Osteoblast (primary cell): ENCODE measurements at regions not wholly inside any gene's neighbourhood (a gene's known extent, or its start where the extent isn't known, plus 50 kb on each side); places are given as distances from the start of the nearest gene placed in this dataset.

Experiments
- DNase-seq: peaks from one replicate; pipeline ENCODE4 v3.0.0; 2011; ENCODE audit warnings: low spot score, mixed read lengths; ENCODE audit not compliant: insufficient read length; ENCODE audit errors: missing footprints
- H2AFZ ChIP-seq: 2 replicates; pipeline ENCODE4 v1.6.0; 2011; ENCODE audit warnings: mild to moderate bottlenecking, low read length
- H3K27ac ChIP-seq: 2 replicates; pipeline ENCODE4 v1.5.1; 2011; ENCODE audit warnings: mild to moderate bottlenecking, low read depth, low read length, moderate library complexity
- H3K27me3 ChIP-seq: 2 replicates; pipeline ENCODE4 v1.6.0; 2012; ENCODE audit warnings: mild to moderate bottlenecking, control low read depth, inconsistent platforms, low read length, moderate library complexity; ENCODE audit not compliant: insufficient read depth
- H3K36me3 ChIP-seq: 2 replicates; pipeline ENCODE4 v1.5.1; 2011; ENCODE audit warnings: mild to moderate bottlenecking, low read length, control low read depth, moderate library complexity; ENCODE audit not compliant: insufficient read depth
- H3K4me1 ChIP-seq: 2 replicates; pipeline ENCODE4 v1.5.1; 2011; ENCODE audit warnings: mild to moderate bottlenecking, low read length, control low read depth, moderate library complexity; ENCODE audit not compliant: insufficient read depth
- H3K4me2 ChIP-seq: 2 replicates; pipeline ENCODE4 v1.6.0; 2011; ENCODE audit warnings: mild to moderate bottlenecking, low read length; ENCODE audit not compliant: insufficient read depth
- H3K4me3 ChIP-seq: fragments of 200-600 bp; sonication (generic); 3 replicates; pipeline ENCODE4 v1.5.1; 2012; ENCODE audit warnings: mild to moderate bottlenecking, low read length, inconsistent platforms; ENCODE audit not compliant: insufficient read depth
- H3K79me2 ChIP-seq: 2 replicates; pipeline ENCODE4 v1.6.0; 2012; ENCODE audit warnings: mild to moderate bottlenecking, low read length, control low read depth, inconsistent platforms; ENCODE audit not compliant: insufficient read depth
- H3K9me3 ChIP-seq: 2 replicates; pipeline ENCODE4 v1.5.1; 2011; ENCODE audit warnings: low read depth, low read length, control low read depth
- H4K20me1 ChIP-seq: 2 replicates; pipeline ENCODE4 v1.6.0; 2012; ENCODE audit warnings: mild to moderate bottlenecking, low read length, control low read depth; ENCODE audit not compliant: insufficient read depth
- CTCF ChIP-seq: IDR thresholded peaks from 2 replicates; pipeline ENCODE4 v1.5.1; 2011; ENCODE audit warnings: mild to moderate bottlenecking, low read depth, low read length, moderate library complexity; ENCODE audit errors: extremely low read depth

- Histone ChIP-seq H3K4me3 (no peak overlapping the region), H3K79me2 (no peaks in the 10 kb centered on the region), H3K4me1 (no peaks in the 10 kb centered on the region), H3K36me3 (no peaks in the 10 kb centered on the region), H3K27ac (no peak overlapping the region), H2AFZ (no peak overlapping the region), H3K9me3 (no peaks in the 10 kb centered on the region), H4K20me1 (no peaks in the 10 kb centered on the region), H3K4me2 (no peak overlapping the region), H3K27me3 (no peaks in the 10 kb centered on the region)
- TF ChIP-seq CTCF, result no peak
- DNase-seq, result no peak
Measured at GRCh38 chr10:114746531-114746930, 75.0 kb upstream of the FHIP2A start.

- H3K9me3 ChIP-seq, result no peaks in the 10 kb centered on the region
- no peak overlapping the region for H3K4me2 ChIP-seq
- H3K79me2 ChIP-seq, result no peaks in the 10 kb centered on the region
- DNase-seq, result no peak
- no peak overlapping the region for H3K4me3 ChIP-seq
- H3K4me1 ChIP-seq, result peaks cover 3% of the 10 kb centered on the region
- H2AFZ ChIP-seq, result no peak overlapping the region
- no peak for TF ChIP-seq CTCF
- H3K36me3 ChIP-seq, result no peaks in the 10 kb centered on the region
- no peaks in the 10 kb centered on the region for H4K20me1 ChIP-seq
- no peak overlapping the region for H3K27ac ChIP-seq
- H3K27me3 ChIP-seq, result no peaks in the 10 kb centered on the region
Measured at GRCh38 chr10:114748241-114748640, 73.3 kb upstream of the FHIP2A start.

GRCh38 chr10:114749014-114749413, 72.6 kb upstream of the FHIP2A start:
- Histone ChIP-seq H3K27ac (no peak overlapping the region), H3K4me2 (no peak overlapping the region), H3K9me3 (no peaks in the 10 kb centered on the region), H3K36me3 (no peaks in the 10 kb centered on the region), H3K4me1 (peaks cover 7% of the 10 kb centered on the region), H3K4me3 (no peak overlapping the region), H3K79me2 (no peaks in the 10 kb centered on the region), H3K27me3 (no peaks in the 10 kb centered on the region), H4K20me1 (no peaks in the 10 kb centered on the region), H2AFZ (no peak overlapping the region)
- no peak for TF ChIP-seq CTCF
- DNase-seq, result no peak

- Histone ChIP-seq H3K79me2 (no peaks in the 10 kb centered on the region), H3K36me3 (no peaks in the 10 kb centered on the region), H3K4me1 (peaks cover 12% of the 10 kb centered on the region), H2AFZ (no peak overlapping the region), H3K27me3 (no peaks in the 10 kb centered on the region), H3K9me3 (no peaks in the 10 kb centered on the region), H4K20me1 (no peaks in the 10 kb centered on the region), H3K4me2 (no peak overlapping the region), H3K27ac (no peak overlapping the region), H3K4me3 (no peak overlapping the region)
- no peak for DNase-seq
- no peak for TF ChIP-seq CTCF
Measured at GRCh38 chr10:114749510-114749909, 72.1 kb upstream of the FHIP2A start.
